GM23338 (cell line): ENCODE measurements at regions not wholly inside any gene's neighbourhood (a gene's known extent, or its start where the extent isn't known, plus 50 kb on each side); places are given as distances from the start of the nearest gene placed in this dataset.

ENCODE experiments used
- ATAC-seq: fragments of 200-7000 bp; cut with Tn5 transposase; 3 replicates; pipeline ENCODE4 v1.9.1; 2020
- DNase-seq: peaks from one replicate; pipeline ENCODE4 v3.0.0-alpha.2; 2015; ENCODE audit warnings: low spot score
- H2AFZ ChIP-seq: fragments of 200-600 bp; sonication (generic); 2 replicates; pipeline ENCODE4 v1.8.0; 2016; ENCODE audit warnings: antibody characterized with exemption, mild to moderate bottlenecking, moderate library complexity
- H3F3A ChIP-seq: fragments of 200-600 bp; sonication (generic); replicated peaks from 2 replicates; pipeline ENCODE4 v1.8.0; 2017; ENCODE audit warnings: antibody characterized with exemption, mixed run types, low read depth
- H3K27ac ChIP-seq: fragments of 200-600 bp; sonication (generic); 2 replicates; pipeline ENCODE4 v1.6.1; 2016; ENCODE audit warnings: low read depth
- H3K27me3 ChIP-seq: fragments of 200-600 bp; sonication (generic); 2 replicates; pipeline ENCODE4 v1.8.0; 2016; ENCODE audit warnings: mild to moderate bottlenecking, mixed run types, moderate library complexity; ENCODE audit not compliant: insufficient read depth
- H3K36me3 ChIP-seq: fragments of 200-600 bp; sonication (generic); 2 replicates; pipeline ENCODE4 v1.8.0; 2016; ENCODE audit warnings: mild to moderate bottlenecking; ENCODE audit not compliant: insufficient read depth
- H3K4me1 ChIP-seq: fragments of 200-600 bp; sonication (generic); 2 replicates; pipeline ENCODE4 v1.8.0; 2016; ENCODE audit warnings: mild to moderate bottlenecking, moderate library complexity; ENCODE audit not compliant: insufficient read depth
- H3K4me2 ChIP-seq: fragments of 200-600 bp; sonication (generic); 2 replicates; pipeline ENCODE4 v1.7.1; 2017; ENCODE audit warnings: mixed run types
- H3K4me3 ChIP-seq: fragments of 200-600 bp; sonication (generic); 2 replicates; pipeline ENCODE4 v1.6.1; 2016; ENCODE audit warnings: mixed run types
- H3K79me2 ChIP-seq: fragments of 200-600 bp; sonication (generic); replicated peaks from 2 replicates; pipeline ENCODE4 v1.8.0; 2017; ENCODE audit warnings: mild to moderate bottlenecking; ENCODE audit not compliant: insufficient read depth
- H3K9me2 ChIP-seq: fragments of 200-600 bp; sonication (generic); 2 replicates; pipeline ENCODE4 v1.8.0; 2017; ENCODE audit not compliant: insufficient read depth
- H4K20me1 ChIP-seq: fragments of 200-600 bp; sonication (generic); replicated peaks from 2 replicates; pipeline ENCODE4 v1.8.0; 2017; ENCODE audit warnings: mild to moderate bottlenecking; ENCODE audit not compliant: insufficient read depth
- H3K27ac Mint-ChIP-seq: 2 replicates; pipeline ENCODE4 v1.8.0; 2020; ENCODE audit warnings: inconsistent platforms, mild to moderate bottlenecking, moderate library complexity, mixed read lengths
- H3K27me3 Mint-ChIP-seq: 3 replicates; pipeline ENCODE4 v1.8.0; 2022; ENCODE audit warnings: low read depth, mild to moderate bottlenecking, moderate library complexity, mixed read lengths, inconsistent platforms; ENCODE audit not compliant: insufficient read depth, poor library complexity
- H3K36me3 Mint-ChIP-seq: 3 replicates; pipeline ENCODE4 v1.8.0; 2021; ENCODE audit warnings: low read depth, mild to moderate bottlenecking, inconsistent platforms, moderate library complexity, mixed read lengths
- H3K4me1 Mint-ChIP-seq: 3 replicates; pipeline ENCODE4 v1.8.0; 2020; ENCODE audit warnings: mild to moderate bottlenecking, inconsistent platforms, mixed read lengths
- H3K4me3 Mint-ChIP-seq: 3 replicates; pipeline ENCODE4 v1.8.0; 2021; ENCODE audit warnings: moderate library complexity, mild to moderate bottlenecking, inconsistent platforms, mixed read lengths
- H3K9me3 Mint-ChIP-seq: 3 replicates; pipeline ENCODE4 v1.8.0; 2020; ENCODE audit warnings: moderate library complexity, mild to moderate bottlenecking, inconsistent platforms, mixed read lengths
- CREB1 ChIP-seq: fragments of 250-450 bp; sonication (Bioruptor Pico); IDR thresholded peaks from 2 replicates; pipeline ENCODE4 v1.5.0; 2020; ENCODE audit warnings: low read depth, mild to moderate bottlenecking, moderate library complexity
- CTCF ChIP-seq, 2 experiments: fragments of 200-600 bp in 1 of 2; sonication (generic) in 1 of 2; conservative IDR thresholded peaks; 2 replicates each; pipeline versions ENCODE4 v1.5.1 to v1.6.1; 2016 to 2017; ENCODE audit warnings: antibody characterized with exemption in 2 of 2, low read depth in 2 of 2, mild to moderate bottlenecking in 2 of 2, moderate library complexity in 1 of 2
- EZH2 ChIP-seq: fragments of 200-600 bp; sonication (generic); IDR thresholded peaks from one replicate; pipeline ENCODE4 v1.8.0; 2017; ENCODE audit warnings: antibody characterized with exemption, mild to moderate bottlenecking, low read depth; ENCODE audit not compliant: unreplicated experiment
- EZH2phosphoT487 ChIP-seq: fragments of 200-600 bp; sonication (generic); IDR thresholded peaks from one replicate; pipeline ENCODE4 v1.8.1; 2018; ENCODE audit warnings: antibody characterized with exemption; ENCODE audit not compliant: unreplicated experiment
- JUNB ChIP-seq: IDR thresholded peaks from one replicate; pipeline ENCODE4 v1.6.1; 2016; ENCODE audit warnings: antibody characterized with exemption; ENCODE audit not compliant: unreplicated experiment
- NANOG ChIP-seq: IDR thresholded peaks from 2 replicates; pipeline ENCODE4 v1.6.1; 2016; ENCODE audit warnings: antibody characterized with exemption, borderline replicate concordance
- REST ChIP-seq: IDR thresholded peaks from one replicate; pipeline ENCODE4 v1.6.1; 2018; ENCODE audit warnings: antibody characterized with exemption; ENCODE audit not compliant: unreplicated experiment
- ZNF114 ChIP-seq: fragments of 250-450 bp; sonication (Bioruptor Pico); IDR thresholded peaks from 2 replicates; pipeline ENCODE4 v1.5.0; 2020; ENCODE audit warnings: mild to moderate bottlenecking, moderate library complexity
- ZNF331 ChIP-seq: fragments of 250-450 bp; sonication (Bioruptor Pico); IDR thresholded peaks from 2 replicates; pipeline ENCODE4 v1.5.0; 2020; ENCODE audit warnings: low read depth, mild to moderate bottlenecking, moderate library complexity

GRCh38 chr5:43891112-43891511 lies 288.1 kb downstream of the NNT start:
- Mint-ChIP-seq H3K4me3 (no peak overlapping the region), H3K4me1 (no peaks in the 10 kb centered on the region), H3K27me3 (peaks cover 2% of the 10 kb centered on the region), H3K9me3 (no peaks in the 10 kb centered on the region), H3K27ac (no peak overlapping the region), H3K36me3 (no peaks in the 10 kb centered on the region)
- Histone ChIP-seq H3K36me3 (no peaks in the 10 kb centered on the region), H3K27ac (no peak overlapping the region), H2AFZ (no peak overlapping the region), H3K4me1 (no peaks in the 10 kb centered on the region), H3K9me2 (no peaks in the 10 kb centered on the region; the same call in none of the 2 replicates), H4K20me1 (no peaks in the 10 kb centered on the region), H3K4me2 (no peak overlapping the region), H3K4me3 (no peak overlapping the region), H3K27me3 (no peaks in the 10 kb centered on the region), H3K79me2 (no peaks in the 10 kb centered on the region), H3F3A (no peaks in the 10 kb centered on the region)
- no peak for TF ChIP-seq REST
- TF ChIP-seq JUNB = no peak
- no peak for TF ChIP-seq NANOG
- DNase-seq = no peak
- no peak for ATAC-seq

- H3K27me3 Mint-ChIP-seq = peaks cover 2% of the 10 kb centered on the region
- no peaks in the 10 kb centered on the region for H3K4me1 Mint-ChIP-seq
- Histone ChIP-seq H4K20me1 (no peaks in the 10 kb centered on the region), H2AFZ (no peak overlapping the region), H3K9me2 (no peaks in the 10 kb centered on the region; the same call in none of the 2 replicates), H3K4me1 (no peaks in the 10 kb centered on the region), H3K4me2 (no peak overlapping the region), H3K4me3 (no peak overlapping the region), H3K27me3 (no peaks in the 10 kb centered on the region), H3K27ac (no peak overlapping the region), H3K36me3 (no peaks in the 10 kb centered on the region), H3K79me2 (no peaks in the 10 kb centered on the region), H3F3A (no peaks in the 10 kb centered on the region)
- no peaks in the 10 kb centered on the region for H3K36me3 Mint-ChIP-seq
- no peak overlapping the region for H3K27ac Mint-ChIP-seq
- DNase-seq (no peak), ATAC-seq (no peak)
- H3K9me3 Mint-ChIP-seq = no peaks in the 10 kb centered on the region
- H3K4me3 Mint-ChIP-seq = no peak overlapping the region
- TF ChIP-seq EZH2 (no peak), CREB1 (CRISPR knock-in tag) (no peak), EZH2phosphoT487 (no peak), ZNF114 (CRISPR knock-in tag) (no peak), CTCF (conservative IDR thresholded peaks at IDR 0.05; ENCODE audit: low read depth in 2 of 2) (no peak), ZNF331 (CRISPR knock-in tag) (no peak), REST (no peak), JUNB (no peak)
Observed at GRCh38 chr5:43889233-43889632, 286.3 kb downstream of the NNT start.
